H1 (cell line): ENCODE measurements at regions not wholly inside any gene's neighbourhood (a gene's known extent, or its start where the extent isn't known, plus 50 kb on each side); places are given as distances from the start of the nearest gene placed in this dataset.

Source experiments
- CREB1 ChIP-seq: IDR thresholded peaks from 2 replicates; pipeline ENCODE4 v1.6.1; 2012; ENCODE audit warnings: inconsistent platforms
- EP300 ChIP-seq, 2 experiments: IDR thresholded peaks; 1 replicate in 1 of 2; 2 replicates in 1 of 2; pipeline ENCODE4 v1.6.1; 2011 to 2012; ENCODE audit warnings: low read depth in 2 of 2, low read length in 2 of 2, mild to moderate bottlenecking in 2 of 2, borderline replicate concordance in 1 of 2, inconsistent platforms in 1 of 2, moderate library complexity in 1 of 2
- EZH2 ChIP-seq: fragments of 200-600 bp; sonication (generic); IDR thresholded peaks from 2 replicates; pipeline ENCODE4 v1.7.1; 2012; ENCODE audit warnings: low read depth, mild to moderate bottlenecking, moderate library complexity, low read length, inconsistent platforms; ENCODE audit not compliant: severe bottlenecking
- FOSL1 ChIP-seq: IDR thresholded peaks from 2 replicates; pipeline ENCODE4 v1.6.1; 2011; ENCODE audit warnings: mild to moderate bottlenecking, low read depth, low read length, moderate library complexity; ENCODE audit not compliant: insufficient read depth
- JUND ChIP-seq: IDR thresholded peaks from 2 replicates; pipeline ENCODE4 v1.6.1; 2011; ENCODE audit warnings: mild to moderate bottlenecking, improper control_type of control experiment, low read length
- RXRA ChIP-seq: IDR thresholded peaks from 2 replicates; pipeline ENCODE4 v1.6.1; 2011; ENCODE audit warnings: low read depth, mild to moderate bottlenecking, low read length, moderate library complexity; ENCODE audit not compliant: insufficient read depth
- SIN3A ChIP-seq, 2 experiments: IDR thresholded peaks in 1 of 2; conservative IDR thresholded peaks in 1 of 2; 2 replicates each; pipeline ENCODE4 v1.6.1; 2011 to 2012; ENCODE audit warnings: low read length in 2 of 2, improper control_type of control experiment in 1 of 2, low read depth in 1 of 2, mild to moderate bottlenecking in 1 of 2
- TEAD4 ChIP-seq: IDR thresholded peaks from 2 replicates; pipeline ENCODE4 v1.6.1; 2012; ENCODE audit warnings: low read depth, low read length, inconsistent platforms, mixed read lengths
- TF ChIP-seq, protein P1 (sequence below): fragments of 300-600 bp; sonication (generic); IDR thresholded peaks from 2 replicates; pipeline ENCODE4 v1.7.1; 2012; ENCODE audit warnings: low read length, moderate library complexity, mild to moderate bottlenecking, inconsistent platforms; ENCODE audit not compliant: insufficient replicate concordance
- TF ChIP-seq, protein P2 (sequence below): IDR thresholded peaks from 2 replicates; pipeline ENCODE4 v1.6.1; 2012; ENCODE audit warnings: inconsistent platforms

DNA sequence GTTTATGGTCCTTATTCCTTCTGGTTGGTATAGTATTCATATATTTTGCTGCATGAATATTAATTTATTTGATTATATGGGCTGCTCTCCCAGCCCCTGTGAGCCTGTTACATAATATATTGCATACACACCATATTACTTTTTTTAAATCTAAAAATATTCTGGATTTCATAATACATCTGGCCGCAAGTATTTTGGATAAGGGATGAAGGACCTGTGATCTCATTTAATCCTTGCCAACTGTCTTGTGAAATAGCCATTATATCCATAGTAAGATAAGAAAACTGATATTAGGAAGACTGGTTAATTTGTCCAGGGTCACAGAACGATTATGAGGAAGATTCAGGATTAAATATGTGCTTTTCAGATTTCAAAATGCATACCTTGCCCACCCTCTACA is 433.6 kb downstream of the LPIN1 start (continued):
- TF ChIP-seq, protein P1, sequence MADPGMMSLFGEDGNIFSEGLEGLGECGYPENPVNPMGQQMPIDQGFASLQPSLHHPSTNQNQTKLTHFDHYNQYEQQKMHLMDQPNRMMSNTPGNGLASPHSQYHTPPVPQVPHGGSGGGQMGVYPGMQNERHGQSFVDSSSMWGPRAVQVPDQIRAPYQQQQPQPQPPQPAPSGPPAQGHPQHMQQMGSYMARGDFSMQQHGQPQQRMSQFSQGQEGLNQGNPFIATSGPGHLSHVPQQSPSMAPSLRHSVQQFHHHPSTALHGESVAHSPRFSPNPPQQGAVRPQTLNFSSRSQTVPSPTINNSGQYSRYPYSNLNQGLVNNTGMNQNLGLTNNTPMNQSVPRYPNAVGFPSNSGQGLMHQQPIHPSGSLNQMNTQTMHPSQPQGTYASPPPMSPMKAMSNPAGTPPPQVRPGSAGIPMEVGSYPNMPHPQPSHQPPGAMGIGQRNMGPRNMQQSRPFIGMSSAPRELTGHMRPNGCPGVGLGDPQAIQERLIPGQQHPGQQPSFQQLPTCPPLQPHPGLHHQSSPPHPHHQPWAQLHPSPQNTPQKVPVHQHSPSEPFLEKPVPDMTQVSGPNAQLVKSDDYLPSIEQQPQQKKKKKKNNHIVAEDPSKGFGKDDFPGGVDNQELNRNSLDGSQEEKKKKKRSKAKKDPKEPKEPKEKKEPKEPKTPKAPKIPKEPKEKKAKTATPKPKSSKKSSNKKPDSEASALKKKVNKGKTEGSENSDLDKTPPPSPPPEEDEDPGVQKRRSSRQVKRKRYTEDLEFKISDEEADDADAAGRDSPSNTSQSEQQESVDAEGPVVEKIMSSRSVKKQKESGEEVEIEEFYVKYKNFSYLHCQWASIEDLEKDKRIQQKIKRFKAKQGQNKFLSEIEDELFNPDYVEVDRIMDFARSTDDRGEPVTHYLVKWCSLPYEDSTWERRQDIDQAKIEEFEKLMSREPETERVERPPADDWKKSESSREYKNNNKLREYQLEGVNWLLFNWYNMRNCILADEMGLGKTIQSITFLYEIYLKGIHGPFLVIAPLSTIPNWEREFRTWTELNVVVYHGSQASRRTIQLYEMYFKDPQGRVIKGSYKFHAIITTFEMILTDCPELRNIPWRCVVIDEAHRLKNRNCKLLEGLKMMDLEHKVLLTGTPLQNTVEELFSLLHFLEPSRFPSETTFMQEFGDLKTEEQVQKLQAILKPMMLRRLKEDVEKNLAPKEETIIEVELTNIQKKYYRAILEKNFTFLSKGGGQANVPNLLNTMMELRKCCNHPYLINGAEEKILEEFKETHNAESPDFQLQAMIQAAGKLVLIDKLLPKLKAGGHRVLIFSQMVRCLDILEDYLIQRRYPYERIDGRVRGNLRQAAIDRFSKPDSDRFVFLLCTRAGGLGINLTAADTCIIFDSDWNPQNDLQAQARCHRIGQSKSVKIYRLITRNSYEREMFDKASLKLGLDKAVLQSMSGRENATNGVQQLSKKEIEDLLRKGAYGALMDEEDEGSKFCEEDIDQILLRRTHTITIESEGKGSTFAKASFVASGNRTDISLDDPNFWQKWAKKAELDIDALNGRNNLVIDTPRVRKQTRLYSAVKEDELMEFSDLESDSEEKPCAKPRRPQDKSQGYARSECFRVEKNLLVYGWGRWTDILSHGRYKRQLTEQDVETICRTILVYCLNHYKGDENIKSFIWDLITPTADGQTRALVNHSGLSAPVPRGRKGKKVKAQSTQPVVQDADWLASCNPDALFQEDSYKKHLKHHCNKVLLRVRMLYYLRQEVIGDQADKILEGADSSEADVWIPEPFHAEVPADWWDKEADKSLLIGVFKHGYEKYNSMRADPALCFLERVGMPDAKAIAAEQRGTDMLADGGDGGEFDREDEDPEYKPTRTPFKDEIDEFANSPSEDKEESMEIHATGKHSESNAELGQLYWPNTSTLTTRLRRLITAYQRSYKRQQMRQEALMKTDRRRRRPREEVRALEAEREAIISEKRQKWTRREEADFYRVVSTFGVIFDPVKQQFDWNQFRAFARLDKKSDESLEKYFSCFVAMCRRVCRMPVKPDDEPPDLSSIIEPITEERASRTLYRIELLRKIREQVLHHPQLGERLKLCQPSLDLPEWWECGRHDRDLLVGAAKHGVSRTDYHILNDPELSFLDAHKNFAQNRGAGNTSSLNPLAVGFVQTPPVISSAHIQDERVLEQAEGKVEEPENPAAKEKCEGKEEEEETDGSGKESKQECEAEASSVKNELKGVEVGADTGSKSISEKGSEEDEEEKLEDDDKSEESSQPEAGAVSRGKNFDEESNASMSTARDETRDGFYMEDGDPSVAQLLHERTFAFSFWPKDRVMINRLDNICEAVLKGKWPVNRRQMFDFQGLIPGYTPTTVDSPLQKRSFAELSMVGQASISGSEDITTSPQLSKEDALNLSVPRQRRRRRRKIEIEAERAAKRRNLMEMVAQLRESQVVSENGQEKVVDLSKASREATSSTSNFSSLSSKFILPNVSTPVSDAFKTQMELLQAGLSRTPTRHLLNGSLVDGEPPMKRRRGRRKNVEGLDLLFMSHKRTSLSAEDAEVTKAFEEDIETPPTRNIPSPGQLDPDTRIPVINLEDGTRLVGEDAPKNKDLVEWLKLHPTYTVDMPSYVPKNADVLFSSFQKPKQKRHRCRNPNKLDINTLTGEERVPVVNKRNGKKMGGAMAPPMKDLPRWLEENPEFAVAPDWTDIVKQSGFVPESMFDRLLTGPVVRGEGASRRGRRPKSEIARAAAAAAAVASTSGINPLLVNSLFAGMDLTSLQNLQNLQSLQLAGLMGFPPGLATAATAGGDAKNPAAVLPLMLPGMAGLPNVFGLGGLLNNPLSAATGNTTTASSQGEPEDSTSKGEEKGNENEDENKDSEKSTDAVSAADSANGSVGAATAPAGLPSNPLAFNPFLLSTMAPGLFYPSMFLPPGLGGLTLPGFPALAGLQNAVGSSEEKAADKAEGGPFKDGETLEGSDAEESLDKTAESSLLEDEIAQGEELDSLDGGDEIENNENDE, result no peak
- TF ChIP-seq EZH2 (no peak), TEAD4 (no peak), RXRA (no peak), SIN3A (conservative IDR thresholded peaks at IDR 0.05 in 1 of 2, IDR thresholded peaks at IDR 0.05 in 1 of 2; ENCODE audit: low read depth in 1 of 2, low read length in 2 of 2) (no peak), FOSL1 (no peak), CREB1 (no peak), JUND (no peak), EP300 (IDR thresholded peaks at IDR 0.05; ENCODE audit: borderline replicate concordance in 1 of 2, low read depth in 2 of 2, low read length in 2 of 2) (no peak)
- TF ChIP-seq, protein P2, sequence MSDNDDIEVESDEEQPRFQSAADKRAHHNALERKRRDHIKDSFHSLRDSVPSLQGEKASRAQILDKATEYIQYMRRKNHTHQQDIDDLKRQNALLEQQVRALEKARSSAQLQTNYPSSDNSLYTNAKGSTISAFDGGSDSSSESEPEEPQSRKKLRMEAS, result no peak
